ENCODE measurements at regions not wholly inside any gene's neighbourhood (a gene's known extent, or its start where the extent isn't known, plus 50 kb on each side); places are given as distances from the start of the nearest gene placed in this dataset.

- DNase-seq (ENCODE audit: low spot score), result no peak
Measured at GRCh38 chrX:98605941-98606340, 1722.2 kb downstream of the RPA4 start.

GRCh38 chrX:98607739-98608138 is 1724.0 kb downstream of the RPA4 start:
- no peak for DNase-seq (ENCODE audit: low spot score)

GRCh38 chrX:98627645-98628044 is 1743.9 kb downstream of the RPA4 start:
- no peak for DNase-seq (ENCODE audit: low spot score)

GRCh38 chrX:98637451-98637850 is 1753.7 kb downstream of the RPA4 start:
- no peak for DNase-seq (ENCODE audit: low spot score)

- DNase-seq (ENCODE audit: low spot score), result no peak
Measured at GRCh38 chrX:98646351-98646750, 1762.6 kb downstream of the RPA4 start.

- DNase-seq (ENCODE audit: low spot score), result no peak
Measured at GRCh38 chrX:98654565-98654964, 1755.5 kb downstream of the PCDH19 start.
